ENCODE measurements at regions not wholly inside any gene's neighbourhood (a gene's known extent, or its start where the extent isn't known, plus 50 kb on each side); places are given as distances from the start of the nearest gene placed in this dataset.

DNA sequence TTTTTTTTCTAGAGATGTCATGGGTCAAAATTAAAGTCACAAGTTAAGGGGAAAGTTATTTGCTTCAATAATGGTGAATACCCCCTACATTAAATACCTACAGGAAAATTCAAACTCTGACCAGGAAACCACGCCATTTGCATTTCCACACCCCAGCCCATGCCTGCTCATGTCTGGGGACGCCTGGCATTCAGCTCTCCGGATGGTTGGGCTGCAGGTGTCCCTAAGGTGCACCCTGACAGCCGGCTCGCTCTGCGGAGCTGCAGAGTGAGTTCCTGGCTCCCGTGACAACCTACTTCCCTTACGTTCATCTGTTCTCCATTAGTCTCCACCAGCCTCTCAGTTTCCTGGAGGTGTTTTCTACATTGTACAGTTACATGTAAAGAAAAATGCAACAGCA lies 122.7 kb upstream of the RIOK3 start:
- H3K4me1 ChIP-seq (ENCODE audit: control insufficient read depth, insufficient read depth, low read length): no peaks in the 10 kb centered on the region
- no peaks in the 10 kb centered on the region for H3K36me3 ChIP-seq (ENCODE audit: insufficient read depth, low read length)
- H3K27me3 ChIP-seq (ENCODE audit: control insufficient read depth, insufficient read depth, low read length): no peaks in the 10 kb centered on the region
- H3K9ac ChIP-seq (ENCODE audit: low read depth, low read length): no peak overlapping the region
- no peak overlapping the region for H3K4me3 ChIP-seq (ENCODE audit: low read length)
- H3K4me2 ChIP-seq (ENCODE audit: low read length): no peak overlapping the region
- H3K9me3 ChIP-seq (replicated peaks; ENCODE audit: low read length): no peaks in the 10 kb centered on the region

DNA sequence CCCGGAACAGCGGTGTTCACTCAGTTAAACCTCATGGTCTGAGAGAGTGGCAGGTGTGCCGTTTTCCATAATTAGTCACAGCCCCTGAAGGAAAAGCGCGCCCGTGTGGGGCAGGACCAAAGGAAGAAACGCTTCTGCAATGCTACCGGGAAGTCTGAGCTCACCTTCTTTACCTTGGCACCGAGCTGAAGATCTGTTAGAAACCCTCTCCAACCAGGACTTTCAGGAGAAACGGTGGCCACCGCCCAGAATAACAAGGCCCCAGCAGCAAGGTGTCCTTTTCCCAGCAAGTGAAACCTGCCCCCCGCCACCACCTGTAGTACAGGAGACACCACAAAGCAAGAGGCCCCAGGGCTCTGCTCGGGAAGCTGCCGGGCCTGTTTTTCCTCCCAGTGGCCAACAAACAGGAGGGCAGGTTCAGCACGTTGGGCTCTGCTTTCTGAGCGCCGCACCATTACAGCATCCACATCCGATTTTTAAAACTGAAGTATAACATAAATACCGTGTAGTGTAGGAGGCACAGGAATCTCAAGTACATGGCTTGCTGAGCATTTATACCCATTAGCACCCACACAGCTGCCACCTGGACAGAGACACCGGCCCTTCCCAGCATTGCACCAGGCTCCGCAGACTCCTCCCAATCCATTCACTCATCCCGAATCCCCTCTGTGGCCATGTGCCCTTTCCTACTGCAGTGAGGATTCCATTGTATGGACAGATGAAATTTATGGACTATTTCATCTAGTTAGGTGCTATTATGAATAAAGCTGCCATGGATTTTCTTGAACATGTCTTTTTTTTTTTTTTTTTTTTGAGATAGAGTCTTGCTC lies 121.8 kb upstream of the RIOK3 start:
- no peaks in the 10 kb centered on the region for H3K27me3 ChIP-seq (ENCODE audit: control insufficient read depth, insufficient read depth, low read length)
- no peak overlapping the region for H3K4me3 ChIP-seq (ENCODE audit: low read length)
- H3K9me3 ChIP-seq (replicated peaks; ENCODE audit: low read length): no peaks in the 10 kb centered on the region
- H3K4me2 ChIP-seq (ENCODE audit: low read length): no peak overlapping the region
- no peaks in the 10 kb centered on the region for H3K36me3 ChIP-seq (ENCODE audit: insufficient read depth, low read length)
- no peak overlapping the region for H3K9ac ChIP-seq (ENCODE audit: low read depth, low read length)
- H3K4me1 ChIP-seq (ENCODE audit: control insufficient read depth, insufficient read depth, low read length): no peaks in the 10 kb centered on the region

DNA sequence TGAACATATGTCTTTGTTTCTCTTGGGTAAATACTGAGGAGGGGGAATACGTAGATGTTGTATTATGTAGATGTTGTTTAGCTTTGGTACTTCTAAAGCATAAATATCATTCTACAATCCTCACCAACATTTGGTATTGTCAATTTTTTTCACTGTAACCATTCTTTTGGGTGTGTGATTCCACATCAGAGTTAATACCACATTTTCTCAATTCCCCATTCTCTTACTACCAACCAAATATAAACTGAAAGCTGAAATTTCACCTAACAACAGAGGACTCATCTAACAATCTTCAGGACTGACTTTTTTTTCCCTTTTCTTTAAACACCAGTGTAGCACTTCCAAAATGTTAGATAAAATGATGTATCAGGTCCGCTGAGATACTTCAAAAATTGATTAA lies 120.7 kb upstream of the RIOK3 start:
- Histone ChIP-seq H3K9me3 (replicated peaks; ENCODE audit: low read length) (no peaks in the 10 kb centered on the region), H3K36me3 (ENCODE audit: insufficient read depth, low read length) (no peaks in the 10 kb centered on the region), H3K4me3 (ENCODE audit: low read length) (no peak overlapping the region), H3K27me3 (ENCODE audit: control insufficient read depth, insufficient read depth, low read length) (no peaks in the 10 kb centered on the region), H3K4me2 (ENCODE audit: low read length) (no peak overlapping the region), H3K9ac (ENCODE audit: low read depth, low read length) (no peak overlapping the region), H3K4me1 (ENCODE audit: control insufficient read depth, insufficient read depth, low read length) (no peaks in the 10 kb centered on the region)

DNA sequence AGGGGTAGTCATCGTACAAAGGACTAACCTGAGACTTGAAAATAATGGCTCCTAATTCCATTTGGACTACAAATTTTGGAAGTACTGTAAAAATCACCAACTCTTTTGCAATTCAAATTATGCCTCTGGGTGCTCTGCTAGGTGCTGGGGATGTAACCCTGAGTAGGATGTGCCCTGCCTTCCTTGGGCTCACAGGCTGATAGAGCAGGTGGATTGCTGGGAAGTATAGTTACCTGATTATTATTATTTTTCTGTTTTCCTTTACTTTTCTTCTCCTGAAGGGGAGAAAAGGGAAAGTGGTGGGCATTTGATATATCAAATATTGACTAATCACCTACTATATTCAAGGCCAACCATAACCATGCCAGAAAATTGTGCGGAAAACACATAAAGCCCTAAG lies 119.3 kb upstream of the RIOK3 start:
- Histone ChIP-seq H3K9ac (ENCODE audit: low read depth, low read length) (no peak overlapping the region), H3K9me3 (replicated peaks; ENCODE audit: low read length) (no peaks in the 10 kb centered on the region), H3K36me3 (ENCODE audit: insufficient read depth, low read length) (no peaks in the 10 kb centered on the region), H3K4me1 (ENCODE audit: control insufficient read depth, insufficient read depth, low read length) (no peaks in the 10 kb centered on the region), H3K4me2 (ENCODE audit: low read length) (no peak overlapping the region), H3K27me3 (ENCODE audit: control insufficient read depth, insufficient read depth, low read length) (no peaks in the 10 kb centered on the region), H3K4me3 (ENCODE audit: low read length) (no peak overlapping the region)

- Histone ChIP-seq H3K27me3 (ENCODE audit: control insufficient read depth, insufficient read depth, low read length) (no peaks in the 10 kb centered on the region), H3K4me1 (ENCODE audit: control insufficient read depth, insufficient read depth, low read length) (no peaks in the 10 kb centered on the region), H3K36me3 (ENCODE audit: insufficient read depth, low read length) (no peaks in the 10 kb centered on the region), H3K9me3 (replicated peaks; ENCODE audit: low read length) (no peaks in the 10 kb centered on the region), H3K9ac (ENCODE audit: low read depth, low read length) (no peak overlapping the region), H3K4me2 (ENCODE audit: low read length) (no peak overlapping the region), H3K4me3 (ENCODE audit: low read length) (no peak overlapping the region)
These were observed 118.5 kb upstream of the RIOK3 start for GRCh38 chr18:23334569-23334968.

- Histone ChIP-seq H3K4me2 (ENCODE audit: low read length) (no peak overlapping the region), H3K4me1 (ENCODE audit: control insufficient read depth, insufficient read depth, low read length) (peaks cover under 1% of the 10 kb centered on the region), H3K9me3 (replicated peaks; ENCODE audit: low read length) (no peaks in the 10 kb centered on the region), H3K27me3 (ENCODE audit: control insufficient read depth, insufficient read depth, low read length) (no peaks in the 10 kb centered on the region), H3K36me3 (ENCODE audit: insufficient read depth, low read length) (no peaks in the 10 kb centered on the region), H3K9ac (ENCODE audit: low read depth, low read length) (no peak overlapping the region), H3K4me3 (ENCODE audit: low read length) (no peak overlapping the region)
These were observed 117.0 kb upstream of the RIOK3 start for GRCh38 chr18:23336101-23336500.

GRCh38 chr18:23337599-23338444 lies 115.3 kb upstream of the RIOK3 start:
- no peaks in the 10 kb centered on the region for H3K9me3 ChIP-seq (replicated peaks; ENCODE audit: low read length)
- no peak overlapping the region for H3K4me3 ChIP-seq (ENCODE audit: low read length)
- peaks cover 8% of the 10 kb centered on the region for H3K4me1 ChIP-seq (ENCODE audit: control insufficient read depth, insufficient read depth, low read length)
- H3K36me3 ChIP-seq (ENCODE audit: insufficient read depth, low read length): no peaks in the 10 kb centered on the region
- no peak overlapping the region for H3K9ac ChIP-seq (ENCODE audit: low read depth, low read length)
- H3K27me3 ChIP-seq (ENCODE audit: control insufficient read depth, insufficient read depth, low read length): no peaks in the 10 kb centered on the region
- no peak overlapping the region for H3K4me2 ChIP-seq (ENCODE audit: low read length)

GRCh38 chr18:23340661-23341060 lies 112.4 kb upstream of the RIOK3 start:
- peaks cover 8% of the 10 kb centered on the region for H3K4me1 ChIP-seq (ENCODE audit: control insufficient read depth, insufficient read depth, low read length)
- no peak overlapping the region for H3K9ac ChIP-seq (ENCODE audit: low read depth, low read length)
- H3K4me3 ChIP-seq (ENCODE audit: low read length): no peak overlapping the region
- no peaks in the 10 kb centered on the region for H3K27me3 ChIP-seq (ENCODE audit: control insufficient read depth, insufficient read depth, low read length)
- H3K36me3 ChIP-seq (ENCODE audit: insufficient read depth, low read length): no peaks in the 10 kb centered on the region
- no peak overlapping the region for H3K4me2 ChIP-seq (ENCODE audit: low read length)
- no peaks in the 10 kb centered on the region for H3K9me3 ChIP-seq (replicated peaks; ENCODE audit: low read length)

DNA sequence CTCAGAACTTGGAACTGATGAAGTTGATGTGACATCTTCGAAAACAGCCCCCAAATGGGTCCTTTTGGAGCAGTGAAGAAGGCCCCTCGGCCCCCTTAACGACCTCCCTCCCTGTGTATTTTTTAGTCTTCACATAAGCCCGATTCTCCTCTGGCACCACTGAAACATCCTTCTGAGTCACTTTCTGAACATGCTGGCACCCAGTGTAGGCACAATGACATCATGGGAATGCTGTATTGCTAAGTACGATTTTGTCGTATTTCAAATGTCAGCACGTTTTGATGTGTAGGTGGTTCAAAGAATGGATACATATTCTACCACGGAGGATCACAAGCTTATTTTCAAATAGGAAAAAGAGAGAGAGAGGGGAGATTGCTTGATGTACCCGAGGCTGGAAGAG lies 111.7 kb upstream of the RIOK3 start:
- Histone ChIP-seq H3K4me2 (ENCODE audit: low read length) (no peak overlapping the region), H3K9me3 (replicated peaks; ENCODE audit: low read length) (no peaks in the 10 kb centered on the region), H3K4me1 (ENCODE audit: control insufficient read depth, insufficient read depth, low read length) (peaks cover 8% of the 10 kb centered on the region), H3K9ac (ENCODE audit: low read depth, low read length) (no peak overlapping the region), H3K27me3 (ENCODE audit: control insufficient read depth, insufficient read depth, low read length) (no peaks in the 10 kb centered on the region), H3K4me3 (ENCODE audit: low read length) (no peak overlapping the region), H3K36me3 (ENCODE audit: insufficient read depth, low read length) (no peaks in the 10 kb centered on the region)

DNA sequence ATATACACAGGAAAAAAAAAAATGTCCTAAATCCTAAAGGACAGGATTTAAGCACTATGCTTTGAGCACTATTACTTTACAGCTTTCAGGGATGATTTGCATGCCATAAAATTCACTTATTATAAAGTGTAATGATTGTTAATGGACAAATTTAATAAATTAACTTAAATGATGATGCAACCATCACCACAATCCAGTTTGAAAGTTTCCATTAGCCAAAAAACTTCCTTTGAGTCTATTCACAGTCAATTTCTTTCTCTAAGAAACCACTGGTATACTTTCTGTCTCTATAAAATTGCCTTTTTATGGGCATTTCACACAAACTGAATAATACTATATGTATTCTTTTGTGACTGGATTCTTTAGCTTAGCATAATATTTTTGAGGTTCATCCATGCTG lies 111.1 kb upstream of the RIOK3 start:
- H3K27me3 ChIP-seq (ENCODE audit: control insufficient read depth, insufficient read depth, low read length): no peaks in the 10 kb centered on the region
- H3K4me2 ChIP-seq (ENCODE audit: low read length): no peak overlapping the region
- no peaks in the 10 kb centered on the region for H3K36me3 ChIP-seq (ENCODE audit: insufficient read depth, low read length)
- H3K9ac ChIP-seq (ENCODE audit: low read depth, low read length): no peak overlapping the region
- H3K4me3 ChIP-seq (ENCODE audit: low read length): no peak overlapping the region
- H3K4me1 ChIP-seq (ENCODE audit: control insufficient read depth, insufficient read depth, low read length): peaks cover 8% of the 10 kb centered on the region
- H3K9me3 ChIP-seq (replicated peaks; ENCODE audit: low read length): no peaks in the 10 kb centered on the region

GRCh38 chr18:23342506-23342905 lies 110.6 kb upstream of the RIOK3 start:
- no peaks in the 10 kb centered on the region for H3K27me3 ChIP-seq (ENCODE audit: control insufficient read depth, insufficient read depth, low read length)
- H3K4me3 ChIP-seq (ENCODE audit: low read length): no peak overlapping the region
- peaks cover 8% of the 10 kb centered on the region for H3K4me1 ChIP-seq (ENCODE audit: control insufficient read depth, insufficient read depth, low read length)
- no peaks in the 10 kb centered on the region for H3K9me3 ChIP-seq (replicated peaks; ENCODE audit: low read length)
- no peaks in the 10 kb centered on the region for H3K36me3 ChIP-seq (ENCODE audit: insufficient read depth, low read length)
- H3K4me2 ChIP-seq (ENCODE audit: low read length): no peak overlapping the region
- H3K9ac ChIP-seq (ENCODE audit: low read depth, low read length): no peak overlapping the region
